ENCODE measurements at regions not wholly inside any gene's neighbourhood (a gene's known extent, or its start where the extent isn't known, plus 50 kb on each side); places are given as distances from the start of the nearest gene placed in this dataset.

DNA sequence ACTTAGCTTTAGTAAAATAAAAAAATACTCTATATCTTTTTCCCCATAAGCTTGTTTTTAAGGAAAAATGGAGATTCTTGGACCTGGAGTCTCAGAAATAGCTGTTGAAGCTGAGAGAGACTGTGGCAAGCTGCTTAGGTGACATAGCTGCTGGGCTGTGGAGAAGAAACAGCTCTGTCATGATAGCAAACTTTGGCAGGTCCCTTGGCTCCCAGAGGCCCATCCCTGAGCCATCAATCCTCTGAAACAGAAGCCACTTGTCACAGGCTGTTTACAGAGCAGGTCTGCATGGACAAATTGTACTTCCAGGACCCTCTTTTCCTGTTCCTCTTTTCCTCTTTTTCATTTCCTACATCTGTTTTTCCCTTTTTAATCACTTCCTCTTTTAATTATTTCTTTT lies 1370.1 kb upstream of the CRIM1 start:
- H3K27ac ChIP-seq (ENCODE audit: low read depth, low read length), result no peak overlapping the region
- no peaks in the 10 kb centered on the region for H3F3A ChIP-seq (ENCODE audit: control insufficient read depth, insufficient read depth)
- no peaks in the 10 kb centered on the region for H3K27me3 ChIP-seq (ENCODE audit: control insufficient read depth, low read length)
- TF ChIP-seq CTCF (IDR thresholded peaks at IDR 0.05; ENCODE audit: low read depth, low read length, poor library complexity, severe bottlenecking), result no peak
- no peak for TF ChIP-seq EZH2phosphoT487 (IDR thresholded peaks at IDR 0.05; ENCODE audit: borderline replicate concordance, low read length)
- no peaks in the 10 kb centered on the region for H3K79me2 ChIP-seq (ENCODE audit: control insufficient read depth, low read length)
- no peaks in the 10 kb centered on the region for H3K9me2 ChIP-seq (replicated peaks; ENCODE audit: control insufficient read depth, low read length)
- no peak overlapping the region for H3K4me2 ChIP-seq (ENCODE audit: low read length)
- H3K36me3 ChIP-seq (ENCODE audit: control insufficient read depth, low read length), result no peaks in the 10 kb centered on the region
- H3K4me1 ChIP-seq (ENCODE audit: control insufficient read depth, low read length), result no peaks in the 10 kb centered on the region
- no peaks in the 10 kb centered on the region for H4K20me1 ChIP-seq (ENCODE audit: control insufficient read depth, insufficient read depth, low read depth, low read length)
- H3K4me3 ChIP-seq (ENCODE audit: low read length), result no peak overlapping the region
- H3K9me3 ChIP-seq (ENCODE audit: control insufficient read depth, insufficient read depth, low read length), result no peaks in the 10 kb centered on the region

- Histone ChIP-seq H3F3A (ENCODE audit: control insufficient read depth, insufficient read depth) (no peaks in the 10 kb centered on the region), H3K4me3 (ENCODE audit: low read length) (no peak overlapping the region), H3K36me3 (ENCODE audit: control insufficient read depth, low read length) (no peaks in the 10 kb centered on the region), H3K9me3 (ENCODE audit: control insufficient read depth, insufficient read depth, low read length) (no peaks in the 10 kb centered on the region), H4K20me1 (ENCODE audit: control insufficient read depth, insufficient read depth, low read depth, low read length) (no peaks in the 10 kb centered on the region), H3K4me2 (ENCODE audit: low read length) (no peak overlapping the region), H3K9me2 (replicated peaks; ENCODE audit: control insufficient read depth, low read length) (no peaks in the 10 kb centered on the region), H3K27ac (ENCODE audit: low read depth, low read length) (no peak overlapping the region), H3K27me3 (ENCODE audit: control insufficient read depth, low read length) (no peaks in the 10 kb centered on the region), H3K4me1 (ENCODE audit: control insufficient read depth, low read length) (no peaks in the 10 kb centered on the region), H3K79me2 (ENCODE audit: control insufficient read depth, low read length) (no peaks in the 10 kb centered on the region)
- TF ChIP-seq EZH2phosphoT487 (IDR thresholded peaks at IDR 0.05; ENCODE audit: borderline replicate concordance, low read length) (no peak), CTCF (IDR thresholded peaks at IDR 0.05; ENCODE audit: low read depth, low read length, poor library complexity, severe bottlenecking) (no peak)
Measured at GRCh38 chr2:34980689-34981088, 1374.9 kb upstream of the CRIM1 start.

- TF ChIP-seq EZH2phosphoT487 (IDR thresholded peaks at IDR 0.05; ENCODE audit: borderline replicate concordance, low read length) (no peak), CTCF (IDR thresholded peaks at IDR 0.05; ENCODE audit: low read depth, low read length, poor library complexity, severe bottlenecking) (no peak)
- no peaks in the 10 kb centered on the region for H3F3A ChIP-seq (ENCODE audit: control insufficient read depth, insufficient read depth)
- no peak overlapping the region for H3K4me3 ChIP-seq (ENCODE audit: low read length)
- H3K4me2 ChIP-seq (ENCODE audit: low read length), result no peak overlapping the region
- H3K9me3 ChIP-seq (ENCODE audit: control insufficient read depth, insufficient read depth, low read length), result no peaks in the 10 kb centered on the region
- H3K4me1 ChIP-seq (ENCODE audit: control insufficient read depth, low read length), result no peaks in the 10 kb centered on the region
- H3K9me2 ChIP-seq (replicated peaks; ENCODE audit: control insufficient read depth, low read length), result no peaks in the 10 kb centered on the region
- no peak overlapping the region for H3K27ac ChIP-seq (ENCODE audit: low read depth, low read length)
- H4K20me1 ChIP-seq (ENCODE audit: control insufficient read depth, insufficient read depth, low read depth, low read length), result no peaks in the 10 kb centered on the region
- H3K27me3 ChIP-seq (ENCODE audit: control insufficient read depth, low read length), result no peaks in the 10 kb centered on the region
- H3K36me3 ChIP-seq (ENCODE audit: control insufficient read depth, low read length), result no peaks in the 10 kb centered on the region
- no peaks in the 10 kb centered on the region for H3K79me2 ChIP-seq (ENCODE audit: control insufficient read depth, low read length)
Measured at GRCh38 chr2:34979148-34979547, 1376.4 kb upstream of the CRIM1 start.

GRCh38 chr2:34961822-34962221 lies 1362.7 kb upstream of the FAM98A start:
- Histone ChIP-seq H3K4me1 (ENCODE audit: control insufficient read depth, low read length) (no peaks in the 10 kb centered on the region), H4K20me1 (ENCODE audit: control insufficient read depth, insufficient read depth, low read depth, low read length) (no peaks in the 10 kb centered on the region), H3K27me3 (ENCODE audit: control insufficient read depth, low read length) (no peaks in the 10 kb centered on the region), H3F3A (ENCODE audit: control insufficient read depth, insufficient read depth) (no peaks in the 10 kb centered on the region), H3K79me2 (ENCODE audit: control insufficient read depth, low read length) (no peaks in the 10 kb centered on the region), H3K27ac (ENCODE audit: low read depth, low read length) (no peak overlapping the region), H3K4me3 (ENCODE audit: low read length) (no peak overlapping the region), H3K9me2 (replicated peaks; ENCODE audit: control insufficient read depth, low read length) (no peaks in the 10 kb centered on the region), H3K9me3 (ENCODE audit: control insufficient read depth, insufficient read depth, low read length) (no peaks in the 10 kb centered on the region), H3K4me2 (ENCODE audit: low read length) (no peak overlapping the region), H3K36me3 (ENCODE audit: control insufficient read depth, low read length) (no peaks in the 10 kb centered on the region)
- TF ChIP-seq CTCF (IDR thresholded peaks at IDR 0.05; ENCODE audit: low read depth, low read length, poor library complexity, severe bottlenecking) (no peak), EZH2phosphoT487 (IDR thresholded peaks at IDR 0.05; ENCODE audit: borderline replicate concordance, low read length) (no peak)
